SK-N-SH treated with all-trans-retinoic acid at 6 μM for 48 hours (cell line): ENCODE measurements at regions not wholly inside any gene's neighbourhood (a gene's known extent, or its start where the extent isn't known, plus 50 kb on each side); places are given as distances from the start of the nearest gene placed in this dataset.

Source experiments
- CSDC2 ChIP-seq: fragments of 250-450 bp; sonication (Bioruptor Pico); IDR thresholded peaks from 2 replicates; pipeline ENCODE4 v1.5.0; 2020; ENCODE audit warnings: mild to moderate bottlenecking, moderate library complexity
- ESRRG ChIP-seq: fragments of 250-450 bp; sonication (Bioruptor Pico); IDR thresholded peaks from 2 replicates; pipeline ENCODE4 v1.6.1; 2021; ENCODE audit warnings: mild to moderate bottlenecking
- ISL1 ChIP-seq: fragments of 250-450 bp; sonication (Bioruptor Pico); IDR thresholded peaks from 2 replicates; pipeline ENCODE4 v2.1.2; 2022; ENCODE audit warnings: mild to moderate bottlenecking, moderate library complexity
- TF ChIP-seq, protein P1 (sequence below): fragments of 250-450 bp; sonication (Bioruptor Pico); IDR thresholded peaks from 2 replicates; pipeline ENCODE4 v1.5.1; 2021; ENCODE audit warnings: mild to moderate bottlenecking, moderate library complexity
- TF ChIP-seq, protein P2 (sequence below): fragments of 250-450 bp; sonication (Bioruptor Pico); IDR thresholded peaks from 2 replicates; pipeline ENCODE4 v1.8.0; 2020; ENCODE audit warnings: mild to moderate bottlenecking, moderate library complexity, borderline replicate concordance
- TF ChIP-seq, protein P3 (sequence below): fragments of 250-450 bp; sonication (Bioruptor Pico); IDR thresholded peaks from 2 replicates; pipeline ENCODE4 v1.5.1; 2020; ENCODE audit warnings: low read depth, mild to moderate bottlenecking, moderate library complexity

DNA sequence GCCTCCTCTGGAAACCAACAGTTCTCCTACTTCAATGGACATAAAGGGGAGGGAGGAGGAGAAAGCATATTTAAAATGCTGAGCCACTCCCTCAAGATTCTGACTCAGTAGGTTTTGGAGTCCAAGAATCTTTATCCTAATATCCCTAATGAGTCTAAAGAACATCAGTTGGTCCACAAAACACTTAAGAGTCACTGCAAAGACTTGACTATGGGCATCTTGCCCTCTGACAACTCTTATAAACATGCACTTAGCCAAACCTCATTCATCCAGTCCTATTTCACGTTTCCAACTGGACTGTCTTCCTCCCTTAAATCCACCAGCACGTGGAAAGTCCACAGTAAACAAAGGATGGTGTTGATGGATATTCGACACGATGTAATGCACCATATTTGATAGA lies 172.5 kb downstream of the FAM114A2 start:
- TF ChIP-seq, protein P1, sequence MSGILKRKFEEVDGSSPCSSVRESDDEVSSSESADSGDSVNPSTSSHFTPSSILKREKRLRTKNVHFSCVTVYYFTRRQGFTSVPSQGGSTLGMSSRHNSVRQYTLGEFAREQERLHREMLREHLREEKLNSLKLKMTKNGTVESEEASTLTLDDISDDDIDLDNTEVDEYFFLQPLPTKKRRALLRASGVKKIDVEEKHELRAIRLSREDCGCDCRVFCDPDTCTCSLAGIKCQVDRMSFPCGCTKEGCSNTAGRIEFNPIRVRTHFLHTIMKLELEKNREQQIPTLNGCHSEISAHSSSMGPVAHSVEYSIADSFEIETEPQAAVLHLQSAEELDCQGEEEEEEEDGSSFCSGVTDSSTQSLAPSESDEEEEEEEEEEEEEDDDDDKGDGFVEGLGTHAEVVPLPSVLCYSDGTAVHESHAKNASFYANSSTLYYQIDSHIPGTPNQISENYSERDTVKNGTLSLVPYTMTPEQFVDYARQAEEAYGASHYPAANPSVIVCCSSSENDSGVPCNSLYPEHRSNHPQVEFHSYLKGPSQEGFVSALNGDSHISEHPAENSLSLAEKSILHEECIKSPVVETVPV (CRISPR knock-in tag) = no peak
- TF ChIP-seq ISL1 (CRISPR knock-in tag) (no peak), ESRRG (CRISPR knock-in tag) (no peak), CSDC2 (CRISPR knock-in tag) (no peak)
- TF ChIP-seq, protein P2, sequence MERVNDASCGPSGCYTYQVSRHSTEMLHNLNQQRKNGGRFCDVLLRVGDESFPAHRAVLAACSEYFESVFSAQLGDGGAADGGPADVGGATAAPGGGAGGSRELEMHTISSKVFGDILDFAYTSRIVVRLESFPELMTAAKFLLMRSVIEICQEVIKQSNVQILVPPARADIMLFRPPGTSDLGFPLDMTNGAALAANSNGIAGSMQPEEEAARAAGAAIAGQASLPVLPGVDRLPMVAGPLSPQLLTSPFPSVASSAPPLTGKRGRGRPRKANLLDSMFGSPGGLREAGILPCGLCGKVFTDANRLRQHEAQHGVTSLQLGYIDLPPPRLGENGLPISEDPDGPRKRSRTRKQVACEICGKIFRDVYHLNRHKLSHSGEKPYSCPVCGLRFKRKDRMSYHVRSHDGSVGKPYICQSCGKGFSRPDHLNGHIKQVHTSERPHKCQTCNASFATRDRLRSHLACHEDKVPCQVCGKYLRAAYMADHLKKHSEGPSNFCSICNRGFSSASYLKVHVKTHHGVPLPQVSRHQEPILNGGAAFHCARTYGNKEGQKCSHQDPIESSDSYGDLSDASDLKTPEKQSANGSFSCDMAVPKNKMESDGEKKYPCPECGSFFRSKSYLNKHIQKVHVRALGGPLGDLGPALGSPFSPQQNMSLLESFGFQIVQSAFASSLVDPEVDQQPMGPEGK = no peak
- TF ChIP-seq, protein P3, sequence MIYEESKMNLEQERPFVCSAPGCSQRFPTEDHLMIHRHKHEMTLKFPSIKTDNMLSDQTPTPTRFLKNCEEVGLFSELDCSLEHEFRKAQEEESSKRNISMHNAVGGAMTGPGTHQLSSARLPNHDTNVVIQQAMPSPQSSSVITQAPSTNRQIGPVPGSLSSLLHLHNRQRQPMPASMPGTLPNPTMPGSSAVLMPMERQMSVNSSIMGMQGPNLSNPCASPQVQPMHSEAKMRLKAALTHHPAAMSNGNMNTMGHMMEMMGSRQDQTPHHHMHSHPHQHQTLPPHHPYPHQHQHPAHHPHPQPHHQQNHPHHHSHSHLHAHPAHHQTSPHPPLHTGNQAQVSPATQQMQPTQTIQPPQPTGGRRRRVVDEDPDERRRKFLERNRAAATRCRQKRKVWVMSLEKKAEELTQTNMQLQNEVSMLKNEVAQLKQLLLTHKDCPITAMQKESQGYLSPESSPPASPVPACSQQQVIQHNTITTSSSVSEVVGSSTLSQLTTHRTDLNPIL (CRISPR knock-in tag) = no peak
